Ishikawa (cell line): ENCODE measurements at regions not wholly inside any gene's neighbourhood (a gene's known extent, or its start where the extent isn't known, plus 50 kb on each side); places are given as distances from the start of the nearest gene placed in this dataset.

ENCODE experiments used
- CEBPB ChIP-seq: IDR thresholded peaks from 2 replicates; pipeline ENCODE4 v1.6.1; 2012
- CREB1 ChIP-seq: IDR thresholded peaks from 2 replicates; pipeline ENCODE4 v1.6.1; 2012; ENCODE audit warnings: low read depth
- EP300 ChIP-seq: IDR thresholded peaks from 2 replicates; pipeline ENCODE4 v1.6.1; 2012; ENCODE audit warnings: borderline replicate concordance
- FOXM1 ChIP-seq: IDR thresholded peaks from 2 replicates; pipeline ENCODE4 v1.6.1; 2012; ENCODE audit warnings: low read depth, borderline replicate concordance
- MAX ChIP-seq: IDR thresholded peaks from 2 replicates; pipeline ENCODE4 v1.6.1; 2012
- NFIC ChIP-seq: IDR thresholded peaks from 2 replicates; pipeline ENCODE4 v1.6.1; 2012
- RAD21 ChIP-seq: IDR thresholded peaks from 2 replicates; pipeline ENCODE4 v1.6.1; 2012; ENCODE audit warnings: low read depth
- REST ChIP-seq: IDR thresholded peaks from 2 replicates; pipeline ENCODE4 v1.6.1; 2012; ENCODE audit warnings: low read depth, mild to moderate bottlenecking
- TAF1 ChIP-seq: IDR thresholded peaks from 2 replicates; pipeline ENCODE4 v1.6.1; 2012; ENCODE audit warnings: low read depth, mild to moderate bottlenecking
- TCF12 ChIP-seq: IDR thresholded peaks from 2 replicates; pipeline ENCODE4 v1.6.1; 2012; ENCODE audit warnings: low read depth
- USF1 ChIP-seq: IDR thresholded peaks from 2 replicates; pipeline ENCODE4 v1.6.1; 2012
- YY1 ChIP-seq: IDR thresholded peaks from 2 replicates; pipeline ENCODE4 v1.6.1; 2012; ENCODE audit warnings: low read depth
- ZBTB7A ChIP-seq: IDR thresholded peaks from 2 replicates; pipeline ENCODE4 v1.6.1; 2012; ENCODE audit warnings: low read depth

GRCh38 chr4:27577951-27578350 is 717.3 kb downstream of the STIM2 start:
- TF ChIP-seq MAX (no peak), RAD21 (no peak), EP300 (no peak), CEBPB (no peak), TAF1 (no peak), NFIC (no peak), ZBTB7A (no peak), USF1 (no peak), FOXM1 (no peak), CREB1 (no peak), TCF12 (no peak), REST (no peak), YY1 (no peak)
